ENCODE measurements at regions not wholly inside any gene's neighbourhood (a gene's known extent, or its start where the extent isn't known, plus 50 kb on each side); places are given as distances from the start of the nearest gene placed in this dataset.

GRCh38 chr21:25512095-25513081, 94.9 kb downstream of the MRPL39 start (continued):
- no peak for TF ChIP-seq ZNF555 (tag by site-specific recombination; conservative IDR thresholded peaks at IDR 0.05)
- TF ChIP-seq ZBTB20 (tag by site-specific recombination; IDR thresholded peaks at IDR 0.05) = no peak
- no peak for TF ChIP-seq ZNF239 (tag by site-specific recombination; IDR thresholded peaks at IDR 0.05)
- no peak for TF ChIP-seq ZNF292 (tag by site-specific recombination; IDR thresholded peaks at IDR 0.05; ENCODE audit: borderline replicate concordance, low read depth)
- TF ChIP-seq, protein P1, sequence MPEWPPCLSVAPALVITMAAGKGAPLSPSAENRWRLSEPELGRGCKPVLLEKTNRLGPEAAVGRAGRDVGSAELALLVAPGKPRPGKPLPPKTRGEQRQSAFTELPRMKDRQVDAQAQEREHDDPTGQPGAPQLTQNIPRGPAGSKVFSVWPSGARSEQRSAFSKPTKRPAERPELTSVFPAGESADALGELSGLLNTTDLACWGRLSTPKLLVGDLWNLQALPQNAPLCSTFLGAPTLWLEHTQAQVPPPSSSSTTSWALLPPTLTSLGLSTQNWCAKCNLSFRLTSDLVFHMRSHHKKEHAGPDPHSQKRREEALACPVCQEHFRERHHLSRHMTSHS (tag by site-specific recombination; IDR thresholded peaks at IDR 0.05) = no peak
- no peak for TF ChIP-seq ZNF664 (tag by site-specific recombination; IDR thresholded peaks at IDR 0.05)
- no peak for TF ChIP-seq ZBTB11 (tag by site-specific recombination; conservative IDR thresholded peaks at IDR 0.05; ENCODE audit: low read depth)
- TF ChIP-seq ZNF169 (tag by site-specific recombination; IDR thresholded peaks at IDR 0.05) = no peak
- no peak for TF ChIP-seq RBAK (tag by site-specific recombination; IDR thresholded peaks at IDR 0.05)
- TF ChIP-seq ZNF223 (tag by site-specific recombination; IDR thresholded peaks at IDR 0.05) = no peak
- TF ChIP-seq, protein P2, sequence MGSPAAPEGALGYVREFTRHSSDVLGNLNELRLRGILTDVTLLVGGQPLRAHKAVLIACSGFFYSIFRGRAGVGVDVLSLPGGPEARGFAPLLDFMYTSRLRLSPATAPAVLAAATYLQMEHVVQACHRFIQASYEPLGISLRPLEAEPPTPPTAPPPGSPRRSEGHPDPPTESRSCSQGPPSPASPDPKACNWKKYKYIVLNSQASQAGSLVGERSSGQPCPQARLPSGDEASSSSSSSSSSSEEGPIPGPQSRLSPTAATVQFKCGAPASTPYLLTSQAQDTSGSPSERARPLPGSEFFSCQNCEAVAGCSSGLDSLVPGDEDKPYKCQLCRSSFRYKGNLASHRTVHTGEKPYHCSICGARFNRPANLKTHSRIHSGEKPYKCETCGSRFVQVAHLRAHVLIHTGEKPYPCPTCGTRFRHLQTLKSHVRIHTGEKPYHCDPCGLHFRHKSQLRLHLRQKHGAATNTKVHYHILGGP (tag by site-specific recombination; IDR thresholded peaks at IDR 0.05) = no peak
- no peak for TF ChIP-seq KLF7 (tag by site-specific recombination; IDR thresholded peaks at IDR 0.05; ENCODE audit: borderline replicate concordance)

DNA sequence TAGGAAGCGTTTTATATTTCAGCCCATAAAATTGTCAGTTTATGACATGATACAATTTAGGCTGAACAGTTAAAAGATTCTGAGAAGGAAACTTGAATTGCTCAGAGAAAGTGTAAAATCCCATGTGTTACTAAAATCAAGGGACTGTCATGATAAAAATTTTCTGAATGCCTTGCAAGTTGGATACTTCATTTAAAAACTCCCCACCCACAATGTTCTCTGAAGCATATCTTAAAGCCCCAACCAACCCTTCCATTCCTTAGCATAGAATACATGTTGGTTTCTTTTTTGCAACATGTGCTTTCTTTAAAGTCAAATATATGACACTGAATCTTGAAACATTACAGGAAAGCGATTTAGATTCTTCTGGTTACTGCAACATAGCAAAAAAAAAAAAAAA, 97.4 kb downstream of the MRPL39 start:
- ChIA-PET POLR2A (no interaction called here), CTCF (no interaction called here)
- Histone ChIP-seq H3K4me1 (ENCODE audit: control insufficient read depth, insufficient read depth, low read length) (no peaks in the 10 kb centered on the region), H3K36me3 (ENCODE audit: control insufficient read depth in 2 of 2, insufficient read depth in 1 of 2, low read length in 2 of 2) (no peaks in the 10 kb centered on the region), H3K9me3 (ENCODE audit: control insufficient read depth, insufficient read depth, low read depth, low read length) (no peaks in the 10 kb centered on the region), H3K27ac (ENCODE audit: extremely low read depth, low read depth, low read length) (no peak overlapping the region), H3K4me3 (ENCODE audit: low read depth, low read length) (no peak overlapping the region)
- TF ChIP-seq GFI1B (tag by site-specific recombination; IDR thresholded peaks at IDR 0.05) (no peak), RBAK (tag by site-specific recombination; IDR thresholded peaks at IDR 0.05) (no peak), ZNF747 (tag by site-specific recombination; IDR thresholded peaks at IDR 0.05) (no peak), ZNF280D (tag by site-specific recombination; IDR thresholded peaks at IDR 0.05) (no peak)
- TF ChIP-seq, protein P3, sequence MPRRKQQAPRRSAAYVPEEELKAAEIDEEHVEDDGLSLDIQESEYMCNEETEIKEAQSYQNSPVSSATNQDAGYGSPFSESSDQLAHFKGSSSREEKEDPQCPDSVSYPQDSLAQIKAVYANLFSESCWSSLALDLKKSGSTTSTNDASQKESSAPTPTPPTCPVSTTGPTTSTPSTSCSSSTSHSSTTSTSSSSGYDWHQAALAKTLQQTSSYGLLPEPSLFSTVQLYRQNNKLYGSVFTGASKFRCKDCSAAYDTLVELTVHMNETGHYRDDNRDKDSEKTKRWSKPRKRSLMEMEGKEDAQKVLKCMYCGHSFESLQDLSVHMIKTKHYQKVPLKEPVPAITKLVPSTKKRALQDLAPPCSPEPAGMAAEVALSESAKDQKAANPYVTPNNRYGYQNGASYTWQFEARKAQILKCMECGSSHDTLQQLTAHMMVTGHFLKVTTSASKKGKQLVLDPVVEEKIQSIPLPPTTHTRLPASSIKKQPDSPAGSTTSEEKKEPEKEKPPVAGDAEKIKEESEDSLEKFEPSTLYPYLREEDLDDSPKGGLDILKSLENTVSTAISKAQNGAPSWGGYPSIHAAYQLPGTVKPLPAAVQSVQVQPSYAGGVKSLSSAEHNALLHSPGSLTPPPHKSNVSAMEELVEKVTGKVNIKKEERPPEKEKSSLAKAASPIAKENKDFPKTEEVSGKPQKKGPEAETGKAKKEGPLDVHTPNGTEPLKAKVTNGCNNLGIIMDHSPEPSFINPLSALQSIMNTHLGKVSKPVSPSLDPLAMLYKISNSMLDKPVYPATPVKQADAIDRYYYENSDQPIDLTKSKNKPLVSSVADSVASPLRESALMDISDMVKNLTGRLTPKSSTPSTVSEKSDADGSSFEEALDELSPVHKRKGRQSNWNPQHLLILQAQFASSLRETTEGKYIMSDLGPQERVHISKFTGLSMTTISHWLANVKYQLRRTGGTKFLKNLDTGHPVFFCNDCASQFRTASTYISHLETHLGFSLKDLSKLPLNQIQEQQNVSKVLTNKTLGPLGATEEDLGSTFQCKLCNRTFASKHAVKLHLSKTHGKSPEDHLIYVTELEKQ (tag by site-specific recombination; IDR thresholded peaks at IDR 0.05; ENCODE audit: borderline replicate concordance) = no peak
- TF ChIP-seq, protein P4, sequence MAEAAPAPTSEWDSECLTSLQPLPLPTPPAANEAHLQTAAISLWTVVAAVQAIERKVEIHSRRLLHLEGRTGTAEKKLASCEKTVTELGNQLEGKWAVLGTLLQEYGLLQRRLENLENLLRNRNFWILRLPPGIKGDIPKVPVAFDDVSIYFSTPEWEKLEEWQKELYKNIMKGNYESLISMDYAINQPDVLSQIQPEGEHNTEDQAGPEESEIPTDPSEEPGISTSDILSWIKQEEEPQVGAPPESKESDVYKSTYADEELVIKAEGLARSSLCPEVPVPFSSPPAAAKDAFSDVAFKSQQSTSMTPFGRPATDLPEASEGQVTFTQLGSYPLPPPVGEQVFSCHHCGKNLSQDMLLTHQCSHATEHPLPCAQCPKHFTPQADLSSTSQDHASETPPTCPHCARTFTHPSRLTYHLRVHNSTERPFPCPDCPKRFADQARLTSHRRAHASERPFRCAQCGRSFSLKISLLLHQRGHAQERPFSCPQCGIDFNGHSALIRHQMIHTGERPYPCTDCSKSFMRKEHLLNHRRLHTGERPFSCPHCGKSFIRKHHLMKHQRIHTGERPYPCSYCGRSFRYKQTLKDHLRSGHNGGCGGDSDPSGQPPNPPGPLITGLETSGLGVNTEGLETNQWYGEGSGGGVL (tag by site-specific recombination; IDR thresholded peaks at IDR 0.05) = no peak
- TF ChIP-seq, protein P5, sequence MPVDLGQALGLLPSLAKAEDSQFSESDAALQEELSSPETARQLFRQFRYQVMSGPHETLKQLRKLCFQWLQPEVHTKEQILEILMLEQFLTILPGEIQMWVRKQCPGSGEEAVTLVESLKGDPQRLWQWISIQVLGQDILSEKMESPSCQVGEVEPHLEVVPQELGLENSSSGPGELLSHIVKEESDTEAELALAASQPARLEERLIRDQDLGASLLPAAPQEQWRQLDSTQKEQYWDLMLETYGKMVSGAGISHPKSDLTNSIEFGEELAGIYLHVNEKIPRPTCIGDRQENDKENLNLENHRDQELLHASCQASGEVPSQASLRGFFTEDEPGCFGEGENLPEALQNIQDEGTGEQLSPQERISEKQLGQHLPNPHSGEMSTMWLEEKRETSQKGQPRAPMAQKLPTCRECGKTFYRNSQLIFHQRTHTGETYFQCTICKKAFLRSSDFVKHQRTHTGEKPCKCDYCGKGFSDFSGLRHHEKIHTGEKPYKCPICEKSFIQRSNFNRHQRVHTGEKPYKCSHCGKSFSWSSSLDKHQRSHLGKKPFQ (tag by site-specific recombination; IDR thresholded peaks at IDR 0.05) = no peak

Data from HEK293 (cell line).